ENCODE measurements at regions not wholly inside any gene's neighbourhood (a gene's known extent, or its start where the extent isn't known, plus 50 kb on each side); places are given as distances from the start of the nearest gene placed in this dataset.

GRCh38 chrX:44470816-44471215 lies 71.8 kb downstream of the FUNDC1 start:
- no peaks in the 10 kb centered on the region for H3K27me3 Mint-ChIP-seq
- H3K4me1 Mint-ChIP-seq (ENCODE audit: low read depth), result no peaks in the 10 kb centered on the region
- POLR2A ChIA-PET, result no interaction called here

GRCh38 chrX:44462850-44463249 lies 79.8 kb downstream of the FUNDC1 start:
- ATAC-seq (ENCODE audit: poor library complexity) (no peak), DNase-seq (peak in 1 of 14 experiments; percentile 0)
- Mint-ChIP-seq H3K4me1 (ENCODE audit: low read depth) (no peaks in the 10 kb centered on the region), H3K4me3 (no peak overlapping the region), H3K27ac (no peak overlapping the region), H3K9me3 (no peaks in the 10 kb centered on the region), H3K36me3 (ENCODE audit: low read depth) (no peaks in the 10 kb centered on the region), H3K27me3 (no peaks in the 10 kb centered on the region)
- intact Hi-C loops (cut with DNase I, micrococcal nuclease), result no loop called here
- ChIA-PET POLR2A (no interaction called here), CTCF (no interaction called here)
- TF ChIP-seq CTCF (IDR thresholded peaks at IDR 0.05), result no peak
- Histone ChIP-seq H3K4me3 (ENCODE audit: low read length) (no peak overlapping the region), H3K36me3 (ENCODE audit: insufficient read depth, low read length) (no peaks in the 10 kb centered on the region), H3K27me3 (ENCODE audit: control insufficient read depth in 1 of 2, insufficient read depth in 2 of 2, low read length in 2 of 2) (peaks cover 0 to 3% of the 10 kb centered on the region in 2 experiments), H3K27ac (ENCODE audit: low read depth in 1 of 2, low read length in 2 of 2) (no peak overlapping the region), H3K4me1 (ENCODE audit: insufficient read depth, low read length) (no peaks in the 10 kb centered on the region), H3K9me3 (ENCODE audit: control insufficient read depth in 1 of 2, insufficient read depth in 1 of 2, low read length in 2 of 2) (no peaks in the 10 kb centered on the region)

More at GRCh38 chrX:44470816-44471215, 71.8 kb downstream of the FUNDC1 start:
- H3K36me3 Mint-ChIP-seq (ENCODE audit: low read depth), result no peaks in the 10 kb centered on the region
- H3K4me1 ChIP-seq (ENCODE audit: insufficient read depth, low read length), result no peaks in the 10 kb centered on the region
- DNase-seq, result no peak
- no peaks in the 10 kb centered on the region for H3K9me3 Mint-ChIP-seq
- no peaks in the 10 kb centered on the region for H3K27me3 ChIP-seq (ENCODE audit: control insufficient read depth in 1 of 2, insufficient read depth in 2 of 2, low read length in 2 of 2)
- TF ChIP-seq CTCF (IDR thresholded peaks at IDR 0.05), result no peak
- H3K27ac ChIP-seq (ENCODE audit: low read depth in 1 of 2, low read length in 2 of 2), result no peak overlapping the region
- intact Hi-C loops (cut with DNase I, micrococcal nuclease), result no loop called here
- no peaks in the 10 kb centered on the region for H3K9me3 ChIP-seq (ENCODE audit: control insufficient read depth in 1 of 2, insufficient read depth in 1 of 2, low read length in 2 of 2)
- H3K27ac Mint-ChIP-seq, result no peak overlapping the region
- H3K36me3 ChIP-seq (ENCODE audit: insufficient read depth, low read length), result no peaks in the 10 kb centered on the region
- no peak for ATAC-seq (ENCODE audit: poor library complexity)
- CTCF ChIA-PET, result no interaction called here
- no peak overlapping the region for H3K4me3 ChIP-seq (ENCODE audit: low read length)
- no peak overlapping the region for H3K4me3 Mint-ChIP-seq

- H3K36me3 ChIP-seq (ENCODE audit: insufficient read depth, low read length), result no peaks in the 10 kb centered on the region
- Mint-ChIP-seq H3K27me3 (no peaks in the 10 kb centered on the region), H3K4me3 (no peak overlapping the region), H3K27ac (no peak overlapping the region), H3K4me1 (ENCODE audit: low read depth) (no peaks in the 10 kb centered on the region), H3K9me3 (no peaks in the 10 kb centered on the region), H3K36me3 (ENCODE audit: low read depth) (no peaks in the 10 kb centered on the region)
- H3K4me1 ChIP-seq (ENCODE audit: insufficient read depth, low read length), result no peaks in the 10 kb centered on the region
- no peak overlapping the region for H3K27ac ChIP-seq (ENCODE audit: low read depth in 1 of 2, low read length in 2 of 2)
- no peaks in the 10 kb centered on the region for H3K9me3 ChIP-seq (ENCODE audit: control insufficient read depth in 1 of 2, insufficient read depth in 1 of 2, low read length in 2 of 2)
- no peak for TF ChIP-seq CTCF (IDR thresholded peaks at IDR 0.05)
- peaks cover 0 to 3% of the 10 kb centered on the region in 2 experiments for H3K27me3 ChIP-seq (ENCODE audit: control insufficient read depth in 1 of 2, insufficient read depth in 2 of 2, low read length in 2 of 2)
- ChIA-PET POLR2A (no interaction called here), CTCF (no interaction called here)
- DNase-seq (no peak), ATAC-seq (ENCODE audit: poor library complexity) (no peak)
- intact Hi-C loops (cut with DNase I, micrococcal nuclease), result no loop called here
- no peak overlapping the region for H3K4me3 ChIP-seq (ENCODE audit: low read length)
These were observed 83.2 kb downstream of the FUNDC1 start for GRCh38 chrX:44459501-44459900.
